IMR-90 (cell line): ENCODE measurements at regions not wholly inside any gene's neighbourhood (a gene's known extent, or its start where the extent isn't known, plus 50 kb on each side); places are given as distances from the start of the nearest gene placed in this dataset.

ENCODE experiments used
- ATAC-seq: fragments of 200-7000 bp; cut with Tn5 transposase; 2 replicates; pipeline ENCODE4 v1.9.1; 2020; ENCODE audit warnings: low read depth, mild to moderate bottlenecking, moderate library complexity
- BruUV-seq: library from RNA; stranded (reverse); fragments of 400-500 nt; replicated peaks from 2 replicates; lab custom pipeline; 2021; lab: Mats Ljungman, UMichigan
- CTCF ChIA-PET: fragments of 300-600 bp; formaldehyde crosslinking; extraction: SDS; loops from one replicate; lab custom pipeline; 2021; ENCODE audit warnings: antibody characterized with exemption; lab: Yijun Ruan, JAX
- POLR2A ChIA-PET: fragments of 300-600 bp; sonication (Branson Sonifier 250); formaldehyde crosslinking; loops from one replicate; lab custom pipeline; 2022; ENCODE audit warnings: antibody characterized with exemption; ENCODE audit not compliant: unreplicated experiment; lab: Charles Lee
- DNase-seq: peaks from one replicate; pipeline ENCODE4 v3.0.0; 2013
- H2AFZ ChIP-seq: replicated peaks from 2 replicates; pipeline ENCODE3; 2013; ENCODE audit warnings: low read length, mild to moderate bottlenecking; ENCODE audit not compliant: poor library complexity
- H2AK5ac ChIP-seq: 2 replicates; pipeline ENCODE4 v1.6.1; 2013; ENCODE audit warnings: low read depth, low read length, inconsistent platforms
- H2AK9ac ChIP-seq: replicated peaks from 2 replicates; pipeline ENCODE3; 2013; ENCODE audit warnings: mild to moderate bottlenecking, low read depth, low read length, moderate library complexity; ENCODE audit not compliant: poor library complexity
- H2BK120ac ChIP-seq: 2 replicates; pipeline ENCODE4 v1.6.1; 2013; ENCODE audit warnings: low read depth, low read length, inconsistent platforms
- H2BK15ac ChIP-seq: 3 replicates; pipeline ENCODE4 v1.6.1; 2013; ENCODE audit warnings: low read depth, low read length, inconsistent platforms
- H2BK20ac ChIP-seq: 2 replicates; pipeline ENCODE4 v1.6.1; 2013; ENCODE audit warnings: low read depth, mild to moderate bottlenecking, inconsistent platforms, low read length, moderate library complexity
- H2BK5ac ChIP-seq: 2 replicates; pipeline ENCODE4 v1.6.1; 2013; ENCODE audit warnings: mild to moderate bottlenecking, low read depth, low read length, inconsistent platforms; ENCODE audit not compliant: poor library complexity, severe bottlenecking
- H3K14ac ChIP-seq: replicated peaks from 2 replicates; pipeline ENCODE4 v1.6.1; 2013; ENCODE audit warnings: low read depth, low read length, inconsistent platforms
- H3K18ac ChIP-seq: 2 replicates; pipeline ENCODE4 v1.6.1; 2013; ENCODE audit warnings: low read depth, low read length, control low read depth
- H3K23ac ChIP-seq: 2 replicates; pipeline ENCODE4 v1.6.1; 2013; ENCODE audit warnings: low read depth, low read length, inconsistent platforms
- H3K27ac ChIP-seq: 2 replicates; pipeline ENCODE4 v1.5.1; 2013; ENCODE audit warnings: mild to moderate bottlenecking, control low read depth, low read length; ENCODE audit not compliant: insufficient read depth
- H3K27me3 ChIP-seq: 2 replicates; pipeline ENCODE4 v1.6.1; 2013; ENCODE audit warnings: low read length; ENCODE audit not compliant: control insufficient read depth, insufficient read depth
- H3K36me3 ChIP-seq: 2 replicates; pipeline ENCODE4 v1.6.1; 2013; ENCODE audit warnings: low read length, mixed read lengths; ENCODE audit not compliant: control insufficient read depth, insufficient read depth
- H3K4ac ChIP-seq: 2 replicates; pipeline ENCODE4 v1.6.1; 2013; ENCODE audit warnings: low read depth, low read length, inconsistent platforms
- H3K4me1 ChIP-seq: 2 replicates; pipeline ENCODE4 v1.6.1; 2013; ENCODE audit warnings: low read length, mixed read lengths; ENCODE audit not compliant: control insufficient read depth, insufficient read depth
- H3K4me2 ChIP-seq: 2 replicates; pipeline ENCODE4 v1.6.1; 2013; ENCODE audit warnings: low read depth, mild to moderate bottlenecking, control low read depth, low read length, moderate library complexity
- H3K4me3 ChIP-seq: 2 replicates; pipeline ENCODE4 v1.5.1; 2013; ENCODE audit warnings: low read depth, mild to moderate bottlenecking, control low read depth, low read length, moderate library complexity; ENCODE audit not compliant: insufficient read depth
- H3K56ac ChIP-seq: 2 replicates; pipeline ENCODE4 v1.6.1; 2013; ENCODE audit warnings: low read length, inconsistent platforms; ENCODE audit not compliant: insufficient read depth; ENCODE audit errors: extremely low read depth
- H3K79me1 ChIP-seq, 2 experiments: 2 replicates each; pipeline ENCODE4 v1.6.1; 2013; ENCODE audit warnings: low read length in 2 of 2, inconsistent platforms in 1 of 2, low read depth in 1 of 2
- H3K9ac ChIP-seq: 2 replicates; pipeline ENCODE4 v1.6.1; 2013; ENCODE audit warnings: low read depth, low read length, control low read depth
- H3K9me1 ChIP-seq: 2 replicates; pipeline ENCODE4 v1.6.1; 2013; ENCODE audit warnings: low read length, inconsistent platforms; ENCODE audit not compliant: insufficient read depth
- H3K9me3 ChIP-seq: 2 replicates; pipeline ENCODE4 v1.6.1; 2013; ENCODE audit warnings: low read length; ENCODE audit not compliant: control insufficient read depth, insufficient read depth
- H4K20me1 ChIP-seq: 2 replicates; pipeline ENCODE4 v1.6.1; 2013; ENCODE audit warnings: low read length, inconsistent platforms; ENCODE audit not compliant: insufficient read depth
- H4K5ac ChIP-seq: 2 replicates; pipeline ENCODE4 v1.6.1; 2013; ENCODE audit warnings: mild to moderate bottlenecking, low read depth, low read length, control low read depth
- H4K8ac ChIP-seq, 2 experiments: 2 replicates each; pipeline ENCODE4 v1.6.1; 2013; ENCODE audit warnings: low read depth in 2 of 2, low read length in 2 of 2, control low read depth in 1 of 2, inconsistent platforms in 1 of 2
- H4K91ac ChIP-seq: 2 replicates; pipeline ENCODE4 v1.6.1; 2013; ENCODE audit warnings: low read depth, low read length, inconsistent platforms; ENCODE audit not compliant: insufficient read depth
- BHLHE40 ChIP-seq: fragments of 150-350 bp; IDR thresholded peaks from 2 replicates; pipeline ENCODE4 v1.6.1; 2016; ENCODE audit warnings: mild to moderate bottlenecking, low read depth, low read length
- CEBPB ChIP-seq: IDR thresholded peaks from 2 replicates; pipeline ENCODE4 v1.6.1; 2012; ENCODE audit warnings: low read depth, low read length, improper control_type of control experiment
- CHD1 ChIP-seq: IDR thresholded peaks from 2 replicates; pipeline ENCODE4 v1.6.1; 2012; ENCODE audit warnings: low read depth, low read length, improper control_type of control experiment
- MAFK ChIP-seq: IDR thresholded peaks from 2 replicates; pipeline ENCODE4 v1.6.1; 2012; ENCODE audit warnings: low read depth, low read length, improper control_type of control experiment
- MAZ ChIP-seq: IDR thresholded peaks from 2 replicates; pipeline ENCODE4 v1.6.1; 2012; ENCODE audit warnings: low read depth, mild to moderate bottlenecking, low read length, improper control_type of control experiment, moderate library complexity, borderline replicate concordance
- MXI1 ChIP-seq: IDR thresholded peaks from 2 replicates; pipeline ENCODE4 v1.6.1; 2012; ENCODE audit warnings: low read depth, mild to moderate bottlenecking, low read length, moderate library complexity, borderline replicate concordance
- NFE2L2 ChIP-seq: fragments of 150-350 bp; IDR thresholded peaks from 2 replicates; pipeline ENCODE4 v1.6.1; 2016; ENCODE audit warnings: low read depth, mild to moderate bottlenecking, low read length
- POLR2A ChIP-seq: IDR thresholded peaks from 2 replicates; pipeline ENCODE4 v1.6.1; 2012; ENCODE audit warnings: mild to moderate bottlenecking, low read depth, low read length
- RCOR1 ChIP-seq: IDR thresholded peaks from 2 replicates; pipeline ENCODE4 v1.6.1; 2012; ENCODE audit warnings: mild to moderate bottlenecking, low read length, improper control_type of control experiment; ENCODE audit not compliant: insufficient replicate concordance
- RFX5 ChIP-seq: IDR thresholded peaks from 2 replicates; pipeline ENCODE4 v1.8.0; 2012; ENCODE audit warnings: low read depth, mild to moderate bottlenecking, low read length, moderate library complexity
- SMC3 ChIP-seq: fragments of 150-350 bp; IDR thresholded peaks from 2 replicates; pipeline ENCODE4 v1.6.1; 2016; ENCODE audit warnings: low read depth, mild to moderate bottlenecking, antibody characterized with exemption, low read length, moderate library complexity
- WGBS, 2 experiments: methylation state at CpG; one replicate each; pipeline versions ENCODE4 v1.1.5 to v1.1.7; 2013; ENCODE audit warnings: missing lambda C conversion rate in 2 of 2; ENCODE audit not compliant: insufficient read length in 1 of 2; ENCODE audit errors: extremely low coverage in 2 of 2; 5-methylcytosine and 5-hydroxymethylcytosine counted together
- dilution Hi-C: fragments of 300-500 bp; cut with HindIII; formaldehyde crosslinking; loops from one replicate; pipeline ENCODE4 v1.14.3; 2018; ENCODE audit warnings: low sequenced_read_pairs; ENCODE audit not compliant: unreplicated experiment
- in situ Hi-C: fragments of 300-500 bp; cut with MboI; formaldehyde crosslinking; loops from 3 replicates; pipeline ENCODE4 v1.14.3; 2019; ENCODE audit warnings: low sequenced_read_pairs, inconsistent platforms, mixed read lengths
- intact Hi-C: fragments of 100-400 bp; cut with micrococcal nuclease; formaldehyde crosslinking; loops from 2 replicates; pipeline ENCODE4 v1.10.0; 2022
- TF ChIP-seq, protein P1 (sequence below): conservative IDR thresholded peaks from 2 replicates; pipeline ENCODE4 v1.5.1; 2012; ENCODE audit warnings: mild to moderate bottlenecking, low read depth, low read length, improper control_type of control experiment
- TF ChIP-seq, protein P2 (sequence below): fragments of 150-350 bp; IDR thresholded peaks from 2 replicates; pipeline ENCODE4 v1.6.1; 2016; ENCODE audit warnings: low read depth, mild to moderate bottlenecking, low read length, moderate library complexity, borderline replicate concordance

DNA sequence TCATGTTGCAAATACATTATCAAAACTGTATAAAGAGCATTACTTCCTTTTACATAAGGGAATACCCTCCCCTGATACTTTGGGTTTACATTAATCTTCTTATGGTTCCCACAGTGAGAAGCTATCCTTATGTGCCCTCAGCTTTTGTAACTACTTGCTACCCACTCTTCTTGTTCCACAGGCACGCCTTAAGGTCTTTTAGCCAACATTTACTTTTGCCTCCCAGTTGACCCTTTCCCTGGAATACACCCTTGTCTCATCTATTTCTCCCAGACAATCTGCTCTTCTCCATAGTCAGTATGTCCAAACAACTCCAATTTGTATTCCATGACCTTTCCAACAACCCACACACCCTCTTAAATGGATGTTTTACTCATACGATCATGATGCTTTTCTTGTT, 116.8 kb upstream of the COL8A1 start:
- no peak overlapping the region for H3K14ac ChIP-seq
- no peaks in the 10 kb centered on the region for H3K9me3 ChIP-seq
- no peak overlapping the region for H3K9ac ChIP-seq
- H3K27ac ChIP-seq: no peak overlapping the region
- DNase-seq: no peak
- WGBS, 2 experiments: no CpG with 5 or more reads among the region's 2 CpGs
- no TSS peak for BruUV-seq
- TF ChIP-seq, protein P1, sequence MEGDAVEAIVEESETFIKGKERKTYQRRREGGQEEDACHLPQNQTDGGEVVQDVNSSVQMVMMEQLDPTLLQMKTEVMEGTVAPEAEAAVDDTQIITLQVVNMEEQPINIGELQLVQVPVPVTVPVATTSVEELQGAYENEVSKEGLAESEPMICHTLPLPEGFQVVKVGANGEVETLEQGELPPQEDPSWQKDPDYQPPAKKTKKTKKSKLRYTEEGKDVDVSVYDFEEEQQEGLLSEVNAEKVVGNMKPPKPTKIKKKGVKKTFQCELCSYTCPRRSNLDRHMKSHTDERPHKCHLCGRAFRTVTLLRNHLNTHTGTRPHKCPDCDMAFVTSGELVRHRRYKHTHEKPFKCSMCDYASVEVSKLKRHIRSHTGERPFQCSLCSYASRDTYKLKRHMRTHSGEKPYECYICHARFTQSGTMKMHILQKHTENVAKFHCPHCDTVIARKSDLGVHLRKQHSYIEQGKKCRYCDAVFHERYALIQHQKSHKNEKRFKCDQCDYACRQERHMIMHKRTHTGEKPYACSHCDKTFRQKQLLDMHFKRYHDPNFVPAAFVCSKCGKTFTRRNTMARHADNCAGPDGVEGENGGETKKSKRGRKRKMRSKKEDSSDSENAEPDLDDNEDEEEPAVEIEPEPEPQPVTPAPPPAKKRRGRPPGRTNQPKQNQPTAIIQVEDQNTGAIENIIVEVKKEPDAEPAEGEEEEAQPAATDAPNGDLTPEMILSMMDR: no peak
- TF ChIP-seq CEBPB: no peak
- no peak for TF ChIP-seq MAFK
- TF ChIP-seq RFX5: no peak
- no peak for TF ChIP-seq SMC3
- no peak for TF ChIP-seq MXI1
- no peak for TF ChIP-seq CHD1
- TF ChIP-seq, protein P2, sequence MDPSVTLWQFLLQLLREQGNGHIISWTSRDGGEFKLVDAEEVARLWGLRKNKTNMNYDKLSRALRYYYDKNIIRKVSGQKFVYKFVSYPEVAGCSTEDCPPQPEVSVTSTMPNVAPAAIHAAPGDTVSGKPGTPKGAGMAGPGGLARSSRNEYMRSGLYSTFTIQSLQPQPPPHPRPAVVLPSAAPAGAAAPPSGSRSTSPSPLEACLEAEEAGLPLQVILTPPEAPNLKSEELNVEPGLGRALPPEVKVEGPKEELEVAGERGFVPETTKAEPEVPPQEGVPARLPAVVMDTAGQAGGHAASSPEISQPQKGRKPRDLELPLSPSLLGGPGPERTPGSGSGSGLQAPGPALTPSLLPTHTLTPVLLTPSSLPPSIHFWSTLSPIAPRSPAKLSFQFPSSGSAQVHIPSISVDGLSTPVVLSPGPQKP: no peak
- no peak for TF ChIP-seq MAZ
- no peak for TF ChIP-seq NFE2L2
- no peak for TF ChIP-seq BHLHE40
- no peak for TF ChIP-seq RCOR1
- no peak for TF ChIP-seq POLR2A
- H3K4ac ChIP-seq: no peak overlapping the region
- H3K18ac ChIP-seq: no peak overlapping the region
- H2AK9ac ChIP-seq: no peak overlapping the region
- no peak overlapping the region for H4K8ac ChIP-seq
- no peak overlapping the region for H3K4me3 ChIP-seq
- H3K23ac ChIP-seq: no peak overlapping the region
- CTCF ChIA-PET: no interaction called here
- H3K79me1 ChIP-seq: no peaks in the 10 kb centered on the region
- no peaks in the 10 kb centered on the region for H4K20me1 ChIP-seq
- no peak overlapping the region for H4K91ac ChIP-seq
- POLR2A ChIA-PET: no interaction called here
- intact Hi-C loops (no loop called here), in situ Hi-C loops (no loop called here), dilution Hi-C loops (no loop called here)
- no peak overlapping the region for H2BK5ac ChIP-seq
- no peak overlapping the region for H2BK15ac ChIP-seq
- H3K9me1 ChIP-seq: no peaks in the 10 kb centered on the region
- ATAC-seq: no peak
- no peak overlapping the region for H4K5ac ChIP-seq
- H3K36me3 ChIP-seq: no peaks in the 10 kb centered on the region; the same call in 1 of the 2 replicates
- no peak overlapping the region for H3K4me2 ChIP-seq
- no peaks in the 10 kb centered on the region for H3K27me3 ChIP-seq
- H2BK120ac ChIP-seq: no peak overlapping the region
- H2BK20ac ChIP-seq: no peak overlapping the region
- no peak overlapping the region for H3K56ac ChIP-seq
- H2AK5ac ChIP-seq: no peak overlapping the region
- H2AFZ ChIP-seq: no peak overlapping the region
- peaks cover 4% of the 10 kb centered on the region; the same call in 1 of the 2 replicates for H3K4me1 ChIP-seq
